Posterior cingulate gyrus (tissue), 11 donors: ENCODE measurements at regions not wholly inside any gene's neighbourhood (a gene's known extent, or its start where the extent isn't known, plus 50 kb on each side); places are given as distances from the start of the nearest gene placed in this dataset.
"Not testable (repeated sequence)": the region's sequence is repeated elsewhere in the genome, so short reads cannot be mapped to it uniquely, and the experiment has no call there.

ENCODE experiments used
- DNase-seq, 10 donors: peaks; one replicate each; pipeline versions ENCODE4 v3.0.0 to v3.0.0-alpha.2; 2020 to 2021; ENCODE audit warnings: mixed read lengths in 3 of 10
- intact Hi-C: fragments of 100-400 bp; cut with DNase I; formaldehyde crosslinking; loops from one replicate; pipeline ENCODE4 v1.15.1; 2023

GRCh38 chr5:88643315-88643714, 239.7 kb downstream of the MEF2C start:
- intact Hi-C loops, result loop anchor here (10.0 kb wide), 1 partner anchor 159 kb away; no protein-coding TSS in a partner anchor
- no peak for DNase-seq

GRCh38 chr5:88634014-88634413, 249.0 kb downstream of the MEF2C start:
- intact Hi-C loops, result no loop called here

GRCh38 chr5:88622890-88623289, 260.1 kb downstream of the MEF2C start:
- DNase-seq, intact Hi-C loops: not testable (repeated sequence)

More at GRCh38 chr5:88634014-88634413, 249.0 kb downstream of the MEF2C start:
- no peak for DNase-seq

DNA sequence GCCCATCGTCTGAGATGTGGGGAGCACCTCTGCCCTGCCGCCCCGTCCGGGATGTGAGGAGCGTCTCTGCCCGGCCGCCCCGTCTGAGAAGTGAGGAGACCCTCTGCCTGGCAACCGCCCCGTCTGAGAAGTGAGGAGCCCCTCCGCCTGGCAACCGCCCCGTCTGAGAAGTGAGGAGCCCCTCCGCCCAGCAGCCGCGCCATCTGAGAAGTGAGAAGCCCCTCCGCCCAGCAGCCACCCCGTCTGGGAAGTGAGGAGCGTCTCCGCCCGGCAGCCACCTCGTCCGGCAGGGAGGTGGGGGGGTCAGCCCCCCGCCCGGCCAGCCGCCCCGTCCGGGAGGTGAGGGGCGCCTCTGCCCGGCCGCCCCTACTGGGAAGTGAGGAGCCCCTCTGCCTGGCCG, 267.2 kb downstream of the MEF2C start:
- DNase-seq, intact Hi-C loops: not testable (repeated sequence)

DNA sequence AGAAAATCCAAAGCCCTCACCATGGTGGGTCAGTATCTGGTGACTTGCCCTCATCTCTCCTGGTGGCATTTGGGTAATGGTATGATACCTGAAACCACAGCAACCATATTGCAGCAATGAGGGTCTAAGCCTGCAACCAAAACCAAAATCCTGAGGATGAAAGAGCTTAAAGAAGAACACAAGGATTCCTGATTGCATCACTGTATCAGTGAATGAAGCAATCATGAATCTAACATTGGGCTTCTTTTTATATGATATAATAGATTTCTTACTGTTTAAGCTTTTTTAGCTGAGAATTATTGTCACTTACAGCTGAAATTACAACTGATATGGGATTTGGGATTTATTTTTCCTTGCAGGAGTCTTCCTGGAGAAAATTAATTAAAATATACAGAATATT, 269.9 kb downstream of the MEF2C start:
- intact Hi-C loops, result no loop called here
- DNase-seq, result no peak

GRCh38 chr5:88610586-88610985, 272.4 kb downstream of the MEF2C start:
- intact Hi-C loops, result no loop called here
- DNase-seq, result no peak

- intact Hi-C loops, result no loop called here
- DNase-seq, result no peak
Measured at GRCh38 chr5:88607492-88607891, 275.5 kb downstream of the MEF2C start.

GRCh38 chr5:88606626-88607025, 276.4 kb downstream of the MEF2C start:
- intact Hi-C loops, result no loop called here
- no peak for DNase-seq

- intact Hi-C loops, result no loop called here
- DNase-seq, result no peak
Measured at GRCh38 chr5:88606173-88606572, 276.8 kb downstream of the MEF2C start.

DNA sequence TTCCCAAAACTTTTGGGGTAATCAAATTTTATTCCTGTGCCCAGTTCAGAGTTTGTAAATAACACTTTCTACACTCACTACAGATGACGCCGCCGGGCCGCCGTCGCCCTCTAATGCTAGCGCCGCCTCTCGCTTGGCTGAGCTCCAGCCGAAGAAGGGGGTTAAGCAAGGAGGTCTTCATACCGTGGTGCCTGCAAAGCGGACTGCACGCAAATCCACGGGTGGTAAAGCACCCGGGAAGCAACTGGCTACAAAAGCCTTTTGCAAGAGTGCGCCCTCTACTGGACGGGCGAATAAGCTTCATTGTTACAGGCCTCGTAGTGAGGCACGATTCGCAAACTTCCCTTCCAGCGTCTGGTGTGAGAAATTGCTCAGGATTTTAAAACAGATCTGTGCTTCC, 280.4 kb downstream of the MEF2C start:
- intact Hi-C loops, result no loop called here
- DNase-seq, result peak in 2 of 10 donors; percentile 59 to 77

GRCh38 chr5:88594441-88594840, 288.5 kb downstream of the MEF2C start:
- DNase-seq, result peak in 1 of 10 donors; percentile 75
- intact Hi-C loops, result no loop called here

DNA sequence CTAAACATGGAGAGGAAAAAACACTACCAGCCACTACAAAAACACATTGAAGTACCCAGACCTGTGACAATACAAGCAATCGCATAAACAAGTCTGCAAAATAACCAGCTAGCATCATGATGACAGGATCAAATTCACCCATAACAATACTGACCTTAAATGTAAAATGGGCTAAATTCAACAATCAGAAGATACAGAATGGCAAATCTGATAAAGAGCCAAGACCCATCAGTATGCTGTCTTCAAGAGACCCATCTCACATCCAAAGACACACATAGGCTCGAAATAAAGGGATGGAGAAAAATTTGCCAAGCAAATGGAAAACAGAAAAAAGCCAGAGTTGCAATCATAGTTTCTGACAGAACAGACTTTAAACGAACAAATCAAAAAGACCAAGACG, 294.4 kb downstream of the MEF2C start:
- intact Hi-C loops, result no loop called here
- DNase-seq, result no peak

- DNase-seq, result no peak
- intact Hi-C loops, result no loop called here
Measured at GRCh38 chr5:88583471-88583870, 299.5 kb downstream of the MEF2C start.

GRCh38 chr5:88558366-88558765, 289.7 kb upstream of the TMEM161B start:
- intact Hi-C loops, result no loop called here
- DNase-seq, result no peak

DNA sequence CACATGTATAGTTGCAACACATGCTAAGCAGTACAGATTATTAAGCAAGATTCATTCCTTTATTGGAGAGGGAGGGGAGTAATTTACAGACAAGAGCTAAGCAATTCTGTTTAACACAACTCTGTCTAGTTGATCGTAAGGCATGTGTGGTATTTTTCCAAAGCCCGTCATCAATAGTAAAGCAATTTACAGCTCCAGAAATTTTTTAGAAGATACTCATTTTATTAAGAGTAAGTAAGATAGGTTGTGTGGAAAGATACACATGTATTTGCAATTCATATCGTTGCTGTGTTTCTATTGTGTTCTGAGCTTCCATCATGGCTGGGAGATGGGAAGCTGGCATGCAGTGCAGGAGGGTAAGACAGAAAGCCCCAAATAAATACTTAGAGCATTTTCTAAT, 289.2 kb upstream of the TMEM161B start:
- intact Hi-C loops, result no loop called here
- peak in 1 of 10 donors; percentile 5 for DNase-seq

GRCh38 chr5:88557131-88557530, 288.5 kb upstream of the TMEM161B start:
- DNase-seq, result no peak
- intact Hi-C loops, result no loop called here

- DNase-seq, result peak in 2 of 10 donors; percentile 4 to 62
- intact Hi-C loops, result no loop called here
Measured at GRCh38 chr5:88556406-88556805, 287.8 kb upstream of the TMEM161B start.

DNA sequence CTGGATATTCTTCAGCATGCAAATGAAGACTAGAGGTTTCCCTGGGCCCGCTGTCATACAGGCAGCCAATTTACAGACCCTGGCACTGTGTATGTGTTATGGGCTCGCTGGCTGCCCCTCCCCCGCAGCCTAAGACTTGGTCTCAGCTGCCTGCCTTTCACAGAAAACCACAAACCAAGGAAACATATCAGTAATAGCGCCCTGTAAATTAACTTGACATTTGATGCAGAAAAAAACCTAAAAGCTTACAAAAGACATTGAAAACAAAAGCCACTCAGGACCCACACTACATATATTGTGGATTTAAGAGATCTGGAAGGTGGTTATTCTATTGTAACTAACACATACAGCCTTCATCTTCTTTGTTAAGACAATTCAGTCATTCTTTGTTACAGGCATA, 287.0 kb upstream of the TMEM161B start:
- intact Hi-C loops, result no loop called here
- DNase-seq, result peak in 8 of 10 donors; percentile 4 to 88 (median 30)

- intact Hi-C loops, result loop anchor here (5.0 kb wide), 1 partner anchor 108 kb away; no protein-coding TSS in a partner anchor
- no peak for DNase-seq
Measured at GRCh38 chr5:88553986-88554385, 285.3 kb upstream of the TMEM161B start.

GRCh38 chr5:88553136-88553875, 284.7 kb upstream of the TMEM161B start:
- intact Hi-C loops, result loop anchor here (5.0 kb wide), 1 partner anchor 109 kb away; no protein-coding TSS in a partner anchor
- DNase-seq, result no peak

GRCh38 chr5:88552426-88552825, 283.8 kb upstream of the TMEM161B start:
- intact Hi-C loops, result loop anchor here (5.0 kb wide), 1 partner anchor 110 kb away; no protein-coding TSS in a partner anchor
- no peak for DNase-seq

GRCh38 chr5:88551724-88552345, 283.2 kb upstream of the TMEM161B start:
- intact Hi-C loops, result loop anchor here (5.0 kb wide), 1 partner anchor 110 kb away; no protein-coding TSS in a partner anchor
- peak in 9 of 10 donors; percentile 18 to 85 (median 30) for DNase-seq
